ENCODE measurements at regions not wholly inside any gene's neighbourhood (a gene's known extent, or its start where the extent isn't known, plus 50 kb on each side); places are given as distances from the start of the nearest gene placed in this dataset.

DNA sequence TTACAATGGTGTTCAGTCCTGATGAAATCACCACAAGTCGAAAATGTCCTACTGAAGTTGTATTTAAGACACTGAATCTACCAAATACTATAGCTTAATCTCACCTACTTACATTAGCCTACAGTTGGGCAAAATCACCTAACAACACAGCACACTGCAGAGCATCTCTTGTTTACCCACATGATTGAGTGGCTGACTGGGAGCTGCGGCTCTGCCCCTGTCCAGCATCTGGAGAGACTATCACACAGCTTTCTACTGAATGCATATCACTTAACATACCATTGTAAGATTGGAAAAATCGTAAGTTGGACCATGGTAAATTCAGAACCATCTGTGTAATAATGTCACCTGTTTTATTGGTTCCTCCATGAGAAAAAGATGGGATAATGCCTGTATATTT is 1083.2 kb upstream of the PCDH7 start:
- Histone ChIP-seq H3K4me1 (ENCODE audit: control insufficient read depth in 1 of 2, insufficient read depth in 2 of 2, low read length in 2 of 2) (no peaks in the 10 kb centered on the region), H3K79me2 (ENCODE audit: insufficient read depth, low read length) (no peaks in the 10 kb centered on the region), H3K27me3 (ENCODE audit: control insufficient read depth in 2 of 2, insufficient read depth in 2 of 2, low read length in 2 of 2) (no peaks in the 10 kb centered on the region), H3K9ac (ENCODE audit: insufficient read depth, low read length, poor library complexity, severe bottlenecking) (no peak overlapping the region), H4K20me1 (ENCODE audit: insufficient read depth, low read length) (no peaks in the 10 kb centered on the region), H3K27ac (ENCODE audit: low read depth in 1 of 2, low read length in 2 of 2) (no peak overlapping the region), H2AFZ (ENCODE audit: insufficient read depth, low read depth, low read length, poor library complexity, severe bottlenecking) (no peak overlapping the region), H3K4me3 (replicated peaks in 1 of 3; ENCODE audit: low read depth in 2 of 3, low read length in 3 of 3) (no peak overlapping the region), H3K36me3 (replicated peaks in 1 of 2; ENCODE audit: control insufficient read depth in 1 of 2, insufficient read depth in 2 of 2, low read length in 2 of 2) (no peaks in the 10 kb centered on the region), H3K9me3 (replicated peaks in 1 of 2; ENCODE audit: control insufficient read depth in 1 of 2, insufficient read depth in 1 of 2, low read length in 2 of 2) (no peaks in the 10 kb centered on the region), H3K4me2 (replicated peaks; ENCODE audit: extremely low read depth, low read length, poor library complexity, severe bottlenecking) (no peak overlapping the region)
- H3K4me3 Mint-ChIP-seq = no peak overlapping the region
- no peaks in the 10 kb centered on the region for H3K4me1 Mint-ChIP-seq
- TF ChIP-seq, protein P1, sequence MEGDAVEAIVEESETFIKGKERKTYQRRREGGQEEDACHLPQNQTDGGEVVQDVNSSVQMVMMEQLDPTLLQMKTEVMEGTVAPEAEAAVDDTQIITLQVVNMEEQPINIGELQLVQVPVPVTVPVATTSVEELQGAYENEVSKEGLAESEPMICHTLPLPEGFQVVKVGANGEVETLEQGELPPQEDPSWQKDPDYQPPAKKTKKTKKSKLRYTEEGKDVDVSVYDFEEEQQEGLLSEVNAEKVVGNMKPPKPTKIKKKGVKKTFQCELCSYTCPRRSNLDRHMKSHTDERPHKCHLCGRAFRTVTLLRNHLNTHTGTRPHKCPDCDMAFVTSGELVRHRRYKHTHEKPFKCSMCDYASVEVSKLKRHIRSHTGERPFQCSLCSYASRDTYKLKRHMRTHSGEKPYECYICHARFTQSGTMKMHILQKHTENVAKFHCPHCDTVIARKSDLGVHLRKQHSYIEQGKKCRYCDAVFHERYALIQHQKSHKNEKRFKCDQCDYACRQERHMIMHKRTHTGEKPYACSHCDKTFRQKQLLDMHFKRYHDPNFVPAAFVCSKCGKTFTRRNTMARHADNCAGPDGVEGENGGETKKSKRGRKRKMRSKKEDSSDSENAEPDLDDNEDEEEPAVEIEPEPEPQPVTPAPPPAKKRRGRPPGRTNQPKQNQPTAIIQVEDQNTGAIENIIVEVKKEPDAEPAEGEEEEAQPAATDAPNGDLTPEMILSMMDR (IDR thresholded peaks at IDR 0.05) = no peak
- H3K27me3 Mint-ChIP-seq (ENCODE audit: low read depth in 3 of 3) = no peaks in the 10 kb centered on the region
- no peaks in the 10 kb centered on the region for H3K36me3 Mint-ChIP-seq
- no peak overlapping the region for H3K27ac Mint-ChIP-seq
- intact Hi-C loops (cut with micrococcal nuclease) = no loop called here
- WGBS (ENCODE audit: insufficient coverage) = no CpG with 5 or more reads among the region's 3 CpGs
- DNase-seq = no peak
- H3K9me3 Mint-ChIP-seq = peaks cover 0 to 5% (median 0%) of the 10 kb centered on the region in 7 donors

DNA sequence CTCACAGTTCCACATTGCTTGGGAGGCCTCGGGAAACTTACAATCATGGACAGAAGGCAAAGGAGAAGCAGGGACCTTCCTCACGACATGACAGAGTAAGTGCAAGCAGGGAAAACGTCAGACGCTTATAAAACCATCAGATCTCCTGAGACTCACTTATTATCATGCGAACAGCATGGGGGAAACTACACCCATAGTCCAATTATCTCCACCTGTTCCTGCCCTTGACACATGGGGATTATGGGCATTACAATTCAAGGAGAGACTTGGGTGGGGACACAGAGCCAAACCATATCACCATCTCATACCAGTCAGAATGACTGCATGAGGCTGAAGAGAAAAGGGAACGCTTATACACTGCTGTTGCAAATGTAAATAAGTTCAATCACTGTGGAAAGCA is 1066.9 kb upstream of the PCDH7 start:
- intact Hi-C loops (cut with micrococcal nuclease) = no loop called here
- Mint-ChIP-seq H3K36me3 (no peaks in the 10 kb centered on the region), H3K27me3 (ENCODE audit: low read depth in 3 of 3) (no peaks in the 10 kb centered on the region), H3K27ac (no peak overlapping the region), H3K4me3 (no peak overlapping the region), H3K4me1 (no peaks in the 10 kb centered on the region), H3K9me3 (peaks cover 0 to 3% (median 0%) of the 10 kb centered on the region in 7 donors)
- H3K4me1 ChIP-seq (ENCODE audit: control insufficient read depth in 1 of 2, insufficient read depth in 2 of 2, low read length in 2 of 2) = no peaks in the 10 kb centered on the region
- DNase-seq = no peak
- TF ChIP-seq, protein P1 (IDR thresholded peaks at IDR 0.05) = no peak
- no peaks in the 10 kb centered on the region for H3K9me3 ChIP-seq (replicated peaks in 1 of 2; ENCODE audit: control insufficient read depth in 1 of 2, insufficient read depth in 1 of 2, low read length in 2 of 2)
- H3K27me3 ChIP-seq (ENCODE audit: control insufficient read depth in 2 of 2, insufficient read depth in 2 of 2, low read length in 2 of 2) = no peaks in the 10 kb centered on the region
- no peaks in the 10 kb centered on the region for H3K36me3 ChIP-seq (replicated peaks in 1 of 2; ENCODE audit: control insufficient read depth in 1 of 2, insufficient read depth in 2 of 2, low read length in 2 of 2)
- no peak overlapping the region for H3K27ac ChIP-seq (ENCODE audit: low read depth in 1 of 2, low read length in 2 of 2)
- no peak overlapping the region for H3K4me2 ChIP-seq (replicated peaks; ENCODE audit: extremely low read depth, low read length, poor library complexity, severe bottlenecking)
- no peaks in the 10 kb centered on the region for H4K20me1 ChIP-seq (ENCODE audit: insufficient read depth, low read length)
- no peak overlapping the region for H2AFZ ChIP-seq (ENCODE audit: insufficient read depth, low read depth, low read length, poor library complexity, severe bottlenecking)
- no peak overlapping the region for H3K9ac ChIP-seq (ENCODE audit: insufficient read depth, low read length, poor library complexity, severe bottlenecking)
- H3K4me3 ChIP-seq (replicated peaks in 1 of 3; ENCODE audit: low read depth in 2 of 3, low read length in 3 of 3) = no peak overlapping the region
- 86% methylated on average over 1 of the region's 6 CpGs for WGBS (ENCODE audit: insufficient coverage)
- H3K79me2 ChIP-seq (ENCODE audit: insufficient read depth, low read length) = no peaks in the 10 kb centered on the region

Data from CD14-positive monocyte (primary cell).